GM20000 (cell line): ENCODE measurements at regions not wholly inside any gene's neighbourhood (a gene's known extent, or its start where the extent isn't known, plus 50 kb on each side); places are given as distances from the start of the nearest gene placed in this dataset.

Source experiments
- DNase-seq: peaks from one replicate; pipeline ENCODE4 v3.0.0; 2012; ENCODE audit warnings: low spot score
- TF ChIP-seq, protein P1 (sequence below): IDR thresholded peaks from 2 replicates; pipeline ENCODE4 v1.5.1; 2012; ENCODE audit warnings: mild to moderate bottlenecking, control low read depth; ENCODE audit errors: extremely low read depth, missing control alignments

GRCh38 chr4:117527601-117528000 lies 442.2 kb upstream of the TRAM1L1 start:
- TF ChIP-seq, protein P1, sequence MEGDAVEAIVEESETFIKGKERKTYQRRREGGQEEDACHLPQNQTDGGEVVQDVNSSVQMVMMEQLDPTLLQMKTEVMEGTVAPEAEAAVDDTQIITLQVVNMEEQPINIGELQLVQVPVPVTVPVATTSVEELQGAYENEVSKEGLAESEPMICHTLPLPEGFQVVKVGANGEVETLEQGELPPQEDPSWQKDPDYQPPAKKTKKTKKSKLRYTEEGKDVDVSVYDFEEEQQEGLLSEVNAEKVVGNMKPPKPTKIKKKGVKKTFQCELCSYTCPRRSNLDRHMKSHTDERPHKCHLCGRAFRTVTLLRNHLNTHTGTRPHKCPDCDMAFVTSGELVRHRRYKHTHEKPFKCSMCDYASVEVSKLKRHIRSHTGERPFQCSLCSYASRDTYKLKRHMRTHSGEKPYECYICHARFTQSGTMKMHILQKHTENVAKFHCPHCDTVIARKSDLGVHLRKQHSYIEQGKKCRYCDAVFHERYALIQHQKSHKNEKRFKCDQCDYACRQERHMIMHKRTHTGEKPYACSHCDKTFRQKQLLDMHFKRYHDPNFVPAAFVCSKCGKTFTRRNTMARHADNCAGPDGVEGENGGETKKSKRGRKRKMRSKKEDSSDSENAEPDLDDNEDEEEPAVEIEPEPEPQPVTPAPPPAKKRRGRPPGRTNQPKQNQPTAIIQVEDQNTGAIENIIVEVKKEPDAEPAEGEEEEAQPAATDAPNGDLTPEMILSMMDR, result no peak
- no peak for DNase-seq

DNA sequence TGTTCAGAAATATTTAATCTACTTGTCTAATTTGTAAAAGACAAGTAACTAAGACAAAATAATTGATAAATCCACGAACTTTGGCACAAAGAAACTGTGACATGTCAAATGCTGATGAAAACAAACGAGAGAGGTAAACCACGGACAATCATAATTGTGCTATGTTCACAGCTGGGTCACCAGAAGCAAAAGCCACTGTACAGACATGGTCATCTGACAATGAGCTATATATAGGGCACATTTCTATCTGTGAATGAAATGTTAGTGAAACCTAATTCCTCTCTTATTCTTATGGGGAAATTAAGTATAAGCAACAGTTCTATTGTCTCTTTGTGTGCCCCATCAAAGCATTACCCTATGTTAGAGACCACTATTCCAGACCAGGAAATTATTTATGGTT lies 444.0 kb upstream of the TRAM1L1 start:
- DNase-seq, result no peak
- TF ChIP-seq, protein P1, result no peak

GRCh38 chr4:117533501-117533900 lies 448.1 kb upstream of the TRAM1L1 start:
- no peak for DNase-seq
- TF ChIP-seq, protein P1, result no peak

DNA sequence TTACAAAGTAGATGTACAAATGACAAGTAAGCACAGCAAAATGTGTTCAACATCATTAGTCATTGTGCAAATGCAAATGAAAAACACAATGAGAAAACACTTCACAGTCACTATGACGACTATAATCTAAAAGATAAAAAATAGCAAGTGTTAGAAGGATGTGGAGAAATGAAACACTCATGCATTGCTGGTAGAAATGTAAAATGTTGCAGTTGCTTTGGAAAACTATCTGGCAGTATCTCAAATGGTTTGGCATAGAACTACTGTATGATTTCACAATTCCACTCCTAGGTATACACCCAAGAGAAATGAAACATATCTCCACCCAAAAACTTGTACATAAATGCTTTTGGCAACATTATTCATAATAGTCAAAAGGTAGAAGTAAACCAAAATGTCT lies 459.7 kb upstream of the TRAM1L1 start:
- DNase-seq, result no peak
- TF ChIP-seq, protein P1, result no peak

GRCh38 chr4:117549524-117549923 lies 464.1 kb upstream of the TRAM1L1 start:
- no peak for DNase-seq
- TF ChIP-seq, protein P1, result no peak

DNA sequence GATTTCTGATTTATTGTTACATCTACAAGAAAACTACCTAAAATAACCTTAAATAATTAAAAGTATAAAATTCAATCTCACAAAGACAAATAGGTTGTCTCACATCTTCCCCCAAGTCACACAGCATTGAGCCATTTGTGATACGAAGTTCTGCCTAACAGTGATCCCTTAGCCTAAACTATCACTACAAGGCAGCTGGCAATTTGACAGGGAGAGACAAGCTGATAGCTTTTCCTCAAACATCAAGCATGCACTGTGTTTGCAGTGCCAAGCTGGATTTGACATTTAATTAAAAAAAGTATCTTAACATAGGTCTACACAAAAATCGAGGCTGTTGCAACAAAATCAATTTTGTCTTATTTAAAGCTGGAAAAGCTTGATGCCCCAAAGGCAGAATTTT lies 464.7 kb upstream of the TRAM1L1 start:
- no peak for DNase-seq
- TF ChIP-seq, protein P1, result no peak

DNA sequence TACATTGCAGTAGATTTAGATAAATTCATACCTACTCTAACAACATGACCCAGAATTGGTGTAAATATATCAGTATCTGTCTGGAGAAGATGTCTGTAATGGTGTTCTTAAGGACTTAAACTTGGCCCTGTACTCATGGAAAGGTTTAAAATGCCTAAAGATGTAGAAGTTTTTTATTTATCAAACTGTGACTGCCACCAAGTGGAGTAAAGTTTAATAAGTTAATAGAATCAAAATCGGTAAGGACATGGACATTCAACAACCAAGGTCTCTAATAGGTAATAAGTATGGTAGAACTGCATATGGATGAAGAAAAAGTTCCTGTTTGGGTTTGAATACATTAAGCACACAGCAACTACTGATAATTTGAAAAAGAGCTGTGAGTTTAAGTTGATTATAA lies 474.0 kb upstream of the NDST3 start:
- TF ChIP-seq, protein P1, result no peak
- DNase-seq, result no peak
